ENCODE measurements at regions not wholly inside any gene's neighbourhood (a gene's known extent, or its start where the extent isn't known, plus 50 kb on each side); places are given as distances from the start of the nearest gene placed in this dataset.

GRCh38 chr1:118253053-118253915 lies 68.3 kb upstream of the SPAG17 start:
- H3K23ac ChIP-seq (ENCODE audit: low read depth, low read length) = no peak overlapping the region
- H3K79me1 ChIP-seq (ENCODE audit: low read depth in 1 of 2, low read length in 2 of 2) = no peaks in the 10 kb centered on the region
- H4K5ac ChIP-seq (ENCODE audit: low read depth, low read length) = no peak overlapping the region
- H3K4me2 ChIP-seq (ENCODE audit: low read depth, low read length) = no peak overlapping the region
- no peak overlapping the region for H2AK9ac ChIP-seq (replicated peaks; ENCODE audit: low read depth, low read length, poor library complexity)
- no peak overlapping the region for H2BK20ac ChIP-seq (ENCODE audit: low read depth, low read length)
- ChIA-PET CTCF (no interaction called here), POLR2A (ENCODE audit: unreplicated experiment) (no interaction called here)
- dilution Hi-C loops (cut with HindIII; ENCODE audit: low sequenced_read_pairs, unreplicated experiment) = no loop called here
- DNase-seq (no peak), ATAC-seq (ENCODE audit: low read depth) (no peak)
- H2BK120ac ChIP-seq (ENCODE audit: low read depth, low read length) = no peak overlapping the region
- no peaks in the 10 kb centered on the region for H4K20me1 ChIP-seq (ENCODE audit: insufficient read depth, low read length)
- intact Hi-C loops (cut with micrococcal nuclease) = no loop called here
- H3K56ac ChIP-seq (ENCODE audit: extremely low read depth, insufficient read depth, low read length) = no peak overlapping the region
- H2AFZ ChIP-seq (replicated peaks; ENCODE audit: low read length, poor library complexity) = no peak overlapping the region
- H2BK15ac ChIP-seq (ENCODE audit: low read depth, low read length) = no peak overlapping the region
- H3K9ac ChIP-seq (ENCODE audit: low read depth, low read length) = no peak overlapping the region
- no peak overlapping the region for H4K8ac ChIP-seq (ENCODE audit: low read depth in 2 of 2, low read length in 2 of 2)
- H2BK5ac ChIP-seq (ENCODE audit: low read depth, low read length, poor library complexity, severe bottlenecking) = no peak overlapping the region
- no peaks in the 10 kb centered on the region for H3K9me1 ChIP-seq (ENCODE audit: insufficient read depth, low read length)
- no peak overlapping the region for H3K18ac ChIP-seq (ENCODE audit: low read depth, low read length)
- peaks cover 2% of the 10 kb centered on the region; the same call in 1 of the 2 replicates for H3K27me3 ChIP-seq (ENCODE audit: control insufficient read depth, insufficient read depth, low read length)
- no peaks in the 10 kb centered on the region for H3K4me1 ChIP-seq (ENCODE audit: control insufficient read depth, insufficient read depth, low read length)
- in situ Hi-C loops (cut with MboI; ENCODE audit: low sequenced_read_pairs) = no loop called here
- no peaks in the 10 kb centered on the region for H3K36me3 ChIP-seq (ENCODE audit: control insufficient read depth, insufficient read depth, low read length)
- H3K27ac ChIP-seq (ENCODE audit: insufficient read depth, low read length) = no peak overlapping the region
- TF ChIP-seq SMC3 (IDR thresholded peaks at IDR 0.05; ENCODE audit: low read depth, low read length) = no peak
- no peak for TF ChIP-seq BHLHE40 (IDR thresholded peaks at IDR 0.05; ENCODE audit: low read depth, low read length)
- no peak for TF ChIP-seq MAZ (IDR thresholded peaks at IDR 0.05; ENCODE audit: borderline replicate concordance, low read depth, low read length)
- no peak for TF ChIP-seq CEBPB (IDR thresholded peaks at IDR 0.05; ENCODE audit: low read depth, low read length)
- TF ChIP-seq CHD1 (IDR thresholded peaks at IDR 0.05; ENCODE audit: low read depth, low read length) = no peak
- TF ChIP-seq RAD21 (IDR thresholded peaks at IDR 0.05; ENCODE audit: low read length) = no peak
- TF ChIP-seq NFE2L2 (IDR thresholded peaks at IDR 0.05; ENCODE audit: low read depth, low read length) = no peak
- TF ChIP-seq, protein P1, sequence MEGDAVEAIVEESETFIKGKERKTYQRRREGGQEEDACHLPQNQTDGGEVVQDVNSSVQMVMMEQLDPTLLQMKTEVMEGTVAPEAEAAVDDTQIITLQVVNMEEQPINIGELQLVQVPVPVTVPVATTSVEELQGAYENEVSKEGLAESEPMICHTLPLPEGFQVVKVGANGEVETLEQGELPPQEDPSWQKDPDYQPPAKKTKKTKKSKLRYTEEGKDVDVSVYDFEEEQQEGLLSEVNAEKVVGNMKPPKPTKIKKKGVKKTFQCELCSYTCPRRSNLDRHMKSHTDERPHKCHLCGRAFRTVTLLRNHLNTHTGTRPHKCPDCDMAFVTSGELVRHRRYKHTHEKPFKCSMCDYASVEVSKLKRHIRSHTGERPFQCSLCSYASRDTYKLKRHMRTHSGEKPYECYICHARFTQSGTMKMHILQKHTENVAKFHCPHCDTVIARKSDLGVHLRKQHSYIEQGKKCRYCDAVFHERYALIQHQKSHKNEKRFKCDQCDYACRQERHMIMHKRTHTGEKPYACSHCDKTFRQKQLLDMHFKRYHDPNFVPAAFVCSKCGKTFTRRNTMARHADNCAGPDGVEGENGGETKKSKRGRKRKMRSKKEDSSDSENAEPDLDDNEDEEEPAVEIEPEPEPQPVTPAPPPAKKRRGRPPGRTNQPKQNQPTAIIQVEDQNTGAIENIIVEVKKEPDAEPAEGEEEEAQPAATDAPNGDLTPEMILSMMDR (conservative IDR thresholded peaks at IDR 0.05; ENCODE audit: low read depth, low read length) = no peak
- no peak for TF ChIP-seq MXI1 (IDR thresholded peaks at IDR 0.05; ENCODE audit: borderline replicate concordance, low read depth, low read length)
- TF ChIP-seq POLR2A (IDR thresholded peaks at IDR 0.05; ENCODE audit: low read depth, low read length) = no peak
- BruUV-seq (replicated peaks) = no TSS peak
- no peak overlapping the region for H4K91ac ChIP-seq (ENCODE audit: insufficient read depth, low read depth, low read length)
- no peaks in the 10 kb centered on the region for H3K9me3 ChIP-seq (ENCODE audit: control insufficient read depth, insufficient read depth, low read length)
- no peak overlapping the region for H3K4ac ChIP-seq (ENCODE audit: low read depth, low read length)
- no CpG with 5 or more reads among the region's 10 CpGs for WGBS, 2 experiments (ENCODE audit: extremely low coverage in 2 of 2, insufficient read length in 1 of 2)
- no peak overlapping the region for H3K4me3 ChIP-seq (ENCODE audit: insufficient read depth, low read depth, low read length)
- H3K14ac ChIP-seq (replicated peaks; ENCODE audit: low read depth, low read length) = no peak overlapping the region
- H2AK5ac ChIP-seq (ENCODE audit: low read depth, low read length) = no peak overlapping the region
